HG03280 (cell line): ENCODE measurements at regions not wholly inside any gene's neighbourhood (a gene's known extent, or its start where the extent isn't known, plus 50 kb on each side); places are given as distances from the start of the nearest gene placed in this dataset.

ENCODE experiments used
- ATAC-seq: cut with Tn5 transposase; IDR thresholded peaks from one replicate; pipeline ENCODE4 v1.9.1; 2021; ENCODE audit warnings: mild to moderate bottlenecking, moderate library complexity; ENCODE audit not compliant: unreplicated experiment

- ATAC-seq = no peak
Measured at GRCh38 chr6:140579918-140580317, 1205.5 kb upstream of the CITED2 start.

- ATAC-seq = no peak
Measured at GRCh38 chr6:140576004-140576555, 1201.6 kb upstream of the CITED2 start.

GRCh38 chr6:140572867-140573266 lies 1198.4 kb upstream of the CITED2 start:
- ATAC-seq = no peak

- no peak for ATAC-seq
Measured at GRCh38 chr6:140572129-140572528, 1197.7 kb upstream of the CITED2 start.

- ATAC-seq = no peak
Measured at GRCh38 chr6:140571145-140571544, 1196.7 kb upstream of the CITED2 start.

- ATAC-seq = no peak
Measured at GRCh38 chr6:140567466-140567865, 1193.0 kb upstream of the CITED2 start.

- no peak for ATAC-seq
Measured at GRCh38 chr6:140566781-140567277, 1192.4 kb upstream of the CITED2 start.

- ATAC-seq = no peak
Measured at GRCh38 chr6:140563728-140564127, 1189.3 kb upstream of the CITED2 start.

GRCh38 chr6:140561701-140562100 lies 1187.3 kb upstream of the CITED2 start:
- no peak for ATAC-seq

- ATAC-seq = no peak
Measured at GRCh38 chr6:140560671-140561070, 1186.2 kb upstream of the CITED2 start.

- no peak for ATAC-seq
Measured at GRCh38 chr6:140559458-140559857, 1185.0 kb upstream of the CITED2 start.

- ATAC-seq = no peak
Measured at GRCh38 chr6:140554421-140554820, 1180.0 kb upstream of the CITED2 start.

GRCh38 chr6:140548366-140548765 lies 1173.9 kb upstream of the CITED2 start:
- ATAC-seq = no peak

GRCh38 chr6:140546640-140547039 lies 1172.2 kb upstream of the CITED2 start:
- ATAC-seq = no peak

- ATAC-seq = no peak
Measured at GRCh38 chr6:140544431-140544830, 1170.0 kb upstream of the CITED2 start.

- no peak for ATAC-seq
Measured at GRCh38 chr6:140542863-140543262, 1168.4 kb upstream of the CITED2 start.

GRCh38 chr6:140541288-140541687 lies 1166.8 kb upstream of the CITED2 start:
- no peak for ATAC-seq

- ATAC-seq = no peak
Measured at GRCh38 chr6:140540743-140541142, 1166.3 kb upstream of the CITED2 start.

- ATAC-seq = no peak
Measured at GRCh38 chr6:140538926-140539325, 1164.5 kb upstream of the CITED2 start.

GRCh38 chr6:140537834-140538705 lies 1163.6 kb upstream of the CITED2 start:
- no peak for ATAC-seq

- ATAC-seq = no peak
Measured at GRCh38 chr6:140537211-140537610, 1162.8 kb upstream of the CITED2 start.

GRCh38 chr6:140535511-140535910 lies 1161.1 kb upstream of the CITED2 start:
- ATAC-seq = no peak
